Osteoblast (primary cell): ENCODE measurements at regions not wholly inside any gene's neighbourhood (a gene's known extent, or its start where the extent isn't known, plus 50 kb on each side); places are given as distances from the start of the nearest gene placed in this dataset.

ENCODE experiments used
- DNase-seq: peaks from one replicate; pipeline ENCODE4 v3.0.0; 2011; ENCODE audit warnings: low spot score, mixed read lengths; ENCODE audit not compliant: insufficient read length; ENCODE audit errors: missing footprints
- H2AFZ ChIP-seq: 2 replicates; pipeline ENCODE4 v1.6.0; 2011; ENCODE audit warnings: mild to moderate bottlenecking, low read length
- H3K27ac ChIP-seq: 2 replicates; pipeline ENCODE4 v1.5.1; 2011; ENCODE audit warnings: mild to moderate bottlenecking, low read depth, low read length, moderate library complexity
- H3K27me3 ChIP-seq: 2 replicates; pipeline ENCODE4 v1.6.0; 2012; ENCODE audit warnings: mild to moderate bottlenecking, control low read depth, inconsistent platforms, low read length, moderate library complexity; ENCODE audit not compliant: insufficient read depth
- H3K36me3 ChIP-seq: 2 replicates; pipeline ENCODE4 v1.5.1; 2011; ENCODE audit warnings: mild to moderate bottlenecking, low read length, control low read depth, moderate library complexity; ENCODE audit not compliant: insufficient read depth
- H3K4me1 ChIP-seq: 2 replicates; pipeline ENCODE4 v1.5.1; 2011; ENCODE audit warnings: mild to moderate bottlenecking, low read length, control low read depth, moderate library complexity; ENCODE audit not compliant: insufficient read depth
- H3K4me2 ChIP-seq: 2 replicates; pipeline ENCODE4 v1.6.0; 2011; ENCODE audit warnings: mild to moderate bottlenecking, low read length; ENCODE audit not compliant: insufficient read depth
- H3K4me3 ChIP-seq: fragments of 200-600 bp; sonication (generic); 3 replicates; pipeline ENCODE4 v1.5.1; 2012; ENCODE audit warnings: mild to moderate bottlenecking, low read length, inconsistent platforms; ENCODE audit not compliant: insufficient read depth
- H3K79me2 ChIP-seq: 2 replicates; pipeline ENCODE4 v1.6.0; 2012; ENCODE audit warnings: mild to moderate bottlenecking, low read length, control low read depth, inconsistent platforms; ENCODE audit not compliant: insufficient read depth
- H3K9me3 ChIP-seq: 2 replicates; pipeline ENCODE4 v1.5.1; 2011; ENCODE audit warnings: low read depth, low read length, control low read depth
- H4K20me1 ChIP-seq: 2 replicates; pipeline ENCODE4 v1.6.0; 2012; ENCODE audit warnings: mild to moderate bottlenecking, low read length, control low read depth; ENCODE audit not compliant: insufficient read depth
- TF ChIP-seq, protein P1 (sequence below): IDR thresholded peaks from 2 replicates; pipeline ENCODE4 v1.5.1; 2011; ENCODE audit warnings: mild to moderate bottlenecking, low read depth, low read length, moderate library complexity; ENCODE audit errors: extremely low read depth

DNA sequence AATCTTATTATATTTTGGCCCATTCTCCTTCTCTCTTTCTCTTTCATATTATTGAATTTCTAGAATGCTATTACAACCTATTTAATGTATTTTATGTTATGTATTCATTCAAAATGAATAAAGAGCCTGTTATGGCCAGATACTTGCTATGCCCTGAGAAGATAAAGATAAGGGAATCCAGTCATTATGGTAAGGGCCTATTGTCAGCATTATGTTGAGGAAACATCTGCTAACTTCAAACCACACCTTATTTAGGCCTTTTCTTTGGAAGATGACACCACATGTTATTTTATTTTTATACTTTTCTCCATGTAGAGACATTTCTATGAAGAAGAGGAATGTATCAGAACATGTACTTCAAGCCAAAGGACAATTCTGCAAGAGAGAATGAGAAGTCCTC lies 60.5 kb upstream of the MPP7 start:
- no peak overlapping the region for H3K4me3 ChIP-seq
- H3K4me2 ChIP-seq, result no peak overlapping the region
- no peak overlapping the region for H2AFZ ChIP-seq
- no peak overlapping the region for H3K27ac ChIP-seq
- H3K9me3 ChIP-seq, result no peaks in the 10 kb centered on the region
- H3K79me2 ChIP-seq, result no peaks in the 10 kb centered on the region
- TF ChIP-seq, protein P1, sequence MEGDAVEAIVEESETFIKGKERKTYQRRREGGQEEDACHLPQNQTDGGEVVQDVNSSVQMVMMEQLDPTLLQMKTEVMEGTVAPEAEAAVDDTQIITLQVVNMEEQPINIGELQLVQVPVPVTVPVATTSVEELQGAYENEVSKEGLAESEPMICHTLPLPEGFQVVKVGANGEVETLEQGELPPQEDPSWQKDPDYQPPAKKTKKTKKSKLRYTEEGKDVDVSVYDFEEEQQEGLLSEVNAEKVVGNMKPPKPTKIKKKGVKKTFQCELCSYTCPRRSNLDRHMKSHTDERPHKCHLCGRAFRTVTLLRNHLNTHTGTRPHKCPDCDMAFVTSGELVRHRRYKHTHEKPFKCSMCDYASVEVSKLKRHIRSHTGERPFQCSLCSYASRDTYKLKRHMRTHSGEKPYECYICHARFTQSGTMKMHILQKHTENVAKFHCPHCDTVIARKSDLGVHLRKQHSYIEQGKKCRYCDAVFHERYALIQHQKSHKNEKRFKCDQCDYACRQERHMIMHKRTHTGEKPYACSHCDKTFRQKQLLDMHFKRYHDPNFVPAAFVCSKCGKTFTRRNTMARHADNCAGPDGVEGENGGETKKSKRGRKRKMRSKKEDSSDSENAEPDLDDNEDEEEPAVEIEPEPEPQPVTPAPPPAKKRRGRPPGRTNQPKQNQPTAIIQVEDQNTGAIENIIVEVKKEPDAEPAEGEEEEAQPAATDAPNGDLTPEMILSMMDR, result no peak
- H4K20me1 ChIP-seq, result no peaks in the 10 kb centered on the region
- H3K4me1 ChIP-seq, result no peaks in the 10 kb centered on the region
- DNase-seq, result no peak
- H3K36me3 ChIP-seq, result no peaks in the 10 kb centered on the region
- H3K27me3 ChIP-seq, result peaks cover 12% of the 10 kb centered on the region

- TF ChIP-seq, protein P1, result no peak
- Histone ChIP-seq H4K20me1 (no peaks in the 10 kb centered on the region), H3K4me2 (no peak overlapping the region), H3K4me1 (no peaks in the 10 kb centered on the region), H3K27ac (no peak overlapping the region), H2AFZ (no peak overlapping the region), H3K9me3 (no peaks in the 10 kb centered on the region), H3K27me3 (peaks cover 10% of the 10 kb centered on the region), H3K36me3 (no peaks in the 10 kb centered on the region), H3K4me3 (no peak overlapping the region), H3K79me2 (no peaks in the 10 kb centered on the region)
- DNase-seq, result no peak
These were observed 63.0 kb upstream of the MPP7 start for GRCh38 chr10:28365840-28366239.

GRCh38 chr10:28366994-28367393 lies 64.1 kb upstream of the MPP7 start:
- Histone ChIP-seq H3K4me3 (no peak overlapping the region), H2AFZ (no peak overlapping the region), H3K4me1 (no peaks in the 10 kb centered on the region), H3K27me3 (peaks cover 10% of the 10 kb centered on the region), H3K79me2 (no peaks in the 10 kb centered on the region), H3K27ac (no peak overlapping the region), H4K20me1 (no peaks in the 10 kb centered on the region), H3K4me2 (no peak overlapping the region), H3K36me3 (no peaks in the 10 kb centered on the region), H3K9me3 (no peaks in the 10 kb centered on the region)
- TF ChIP-seq, protein P1, result no peak
- DNase-seq, result no peak

- Histone ChIP-seq H2AFZ (no peak overlapping the region), H3K36me3 (no peaks in the 10 kb centered on the region), H3K4me2 (no peak overlapping the region), H3K79me2 (no peaks in the 10 kb centered on the region), H4K20me1 (no peaks in the 10 kb centered on the region), H3K9me3 (no peaks in the 10 kb centered on the region), H3K27me3 (peaks cover 10% of the 10 kb centered on the region), H3K27ac (no peak overlapping the region), H3K4me3 (no peak overlapping the region), H3K4me1 (no peaks in the 10 kb centered on the region)
- TF ChIP-seq, protein P1, result no peak
- no peak for DNase-seq
These were observed 64.5 kb upstream of the MPP7 start for GRCh38 chr10:28367413-28367812.
